HUES48 (cell line): ENCODE measurements at regions not wholly inside any gene's neighbourhood (a gene's known extent, or its start where the extent isn't known, plus 50 kb on each side); places are given as distances from the start of the nearest gene placed in this dataset.

Source experiments
- H3K27ac ChIP-seq: one replicate; pipeline ENCODE4 v1.7.0; 2013; ENCODE audit warnings: low read depth, low read length, inconsistent platforms
- H3K27me3 ChIP-seq: 2 replicates; pipeline ENCODE4 v1.6.1; 2013; ENCODE audit warnings: mild to moderate bottlenecking, low read length; ENCODE audit not compliant: control insufficient read depth, insufficient read depth
- H3K36me3 ChIP-seq: 2 replicates; pipeline ENCODE4 v1.6.1; 2013; ENCODE audit warnings: low read length; ENCODE audit not compliant: control insufficient read depth, insufficient read depth
- H3K4me1 ChIP-seq: 2 replicates; pipeline ENCODE4 v1.6.1; 2013; ENCODE audit warnings: mild to moderate bottlenecking, low read length; ENCODE audit not compliant: control insufficient read depth, insufficient read depth
- H3K4me3 ChIP-seq: 2 replicates; pipeline ENCODE4 v1.5.1; 2013; ENCODE audit warnings: mild to moderate bottlenecking, low read depth, low read length
- H3K9ac ChIP-seq: 2 replicates; pipeline ENCODE4 v1.6.1; 2013; ENCODE audit warnings: mild to moderate bottlenecking, low read depth, low read length, moderate library complexity
- H3K9me3 ChIP-seq: 2 replicates; pipeline ENCODE4 v1.6.1; 2013; ENCODE audit warnings: low read length; ENCODE audit not compliant: control insufficient read depth, insufficient read depth

DNA sequence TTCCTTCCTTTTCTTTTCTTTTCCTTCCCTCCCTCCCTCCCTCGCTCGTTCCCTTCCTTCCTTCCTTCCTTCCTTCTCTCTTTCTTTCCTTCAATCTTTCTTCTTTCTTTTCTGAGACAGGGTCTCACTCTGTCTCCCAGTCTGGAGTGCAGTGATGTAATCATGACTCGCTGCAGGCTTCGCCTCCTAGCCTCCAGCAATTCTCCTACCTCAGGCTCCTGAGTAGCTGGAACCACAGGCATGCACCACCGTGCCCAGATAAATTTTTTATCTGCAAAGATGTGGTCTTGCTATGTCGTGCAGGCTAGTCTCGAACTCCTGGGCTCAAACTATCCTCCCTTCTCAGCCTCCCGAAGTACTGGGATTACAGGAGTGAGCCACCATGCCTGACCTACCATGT, 81.4 kb downstream of the SPATA31C2 start:
- H3K4me3 ChIP-seq = no peak overlapping the region
- H3K36me3 ChIP-seq = no peaks in the 10 kb centered on the region
- H3K9ac ChIP-seq = no peak overlapping the region
- no peaks in the 10 kb centered on the region for H3K9me3 ChIP-seq
- no peaks in the 10 kb centered on the region for H3K4me1 ChIP-seq
- no peak overlapping the region for H3K27ac ChIP-seq
- no peaks in the 10 kb centered on the region for H3K27me3 ChIP-seq

DNA sequence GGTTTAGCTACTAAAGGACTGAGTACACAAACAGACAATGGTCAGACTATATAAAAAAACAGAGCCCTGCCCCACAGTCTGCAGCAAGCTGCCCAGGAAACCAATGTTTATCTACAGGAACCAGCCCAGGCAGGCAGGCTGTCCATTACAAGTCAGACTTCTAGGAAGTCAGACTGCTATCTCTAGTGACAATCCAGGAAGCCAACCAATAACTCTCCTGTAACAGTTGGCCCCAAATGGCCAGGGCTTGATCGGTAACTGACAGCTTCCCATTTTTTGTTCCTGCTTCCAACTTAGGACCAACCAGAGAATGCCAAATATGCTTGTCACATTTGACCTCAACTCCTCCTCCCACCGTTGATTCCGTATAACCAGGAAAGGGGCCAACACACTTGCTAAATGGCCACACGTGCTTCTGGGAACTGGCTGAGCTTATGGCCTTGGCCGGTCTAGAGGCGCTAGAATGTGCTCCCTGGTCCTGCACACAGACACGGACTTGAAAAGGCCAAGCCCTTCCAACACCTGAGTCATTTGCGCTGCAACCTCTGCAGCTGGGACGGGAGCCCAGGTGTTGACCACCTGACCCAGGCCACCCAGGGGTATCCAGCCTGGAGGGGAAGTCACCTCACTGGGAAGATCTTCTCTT, 79.6 kb upstream of the CDK20 start:
- Histone ChIP-seq H3K27ac (no peak overlapping the region), H3K27me3 (no peaks in the 10 kb centered on the region), H3K4me1 (peaks cover 7% of the 10 kb centered on the region; the same call in 1 of the 2 replicates), H3K9ac (no peak overlapping the region), H3K9me3 (no peaks in the 10 kb centered on the region), H3K4me3 (no peak overlapping the region), H3K36me3 (no peaks in the 10 kb centered on the region)

DNA sequence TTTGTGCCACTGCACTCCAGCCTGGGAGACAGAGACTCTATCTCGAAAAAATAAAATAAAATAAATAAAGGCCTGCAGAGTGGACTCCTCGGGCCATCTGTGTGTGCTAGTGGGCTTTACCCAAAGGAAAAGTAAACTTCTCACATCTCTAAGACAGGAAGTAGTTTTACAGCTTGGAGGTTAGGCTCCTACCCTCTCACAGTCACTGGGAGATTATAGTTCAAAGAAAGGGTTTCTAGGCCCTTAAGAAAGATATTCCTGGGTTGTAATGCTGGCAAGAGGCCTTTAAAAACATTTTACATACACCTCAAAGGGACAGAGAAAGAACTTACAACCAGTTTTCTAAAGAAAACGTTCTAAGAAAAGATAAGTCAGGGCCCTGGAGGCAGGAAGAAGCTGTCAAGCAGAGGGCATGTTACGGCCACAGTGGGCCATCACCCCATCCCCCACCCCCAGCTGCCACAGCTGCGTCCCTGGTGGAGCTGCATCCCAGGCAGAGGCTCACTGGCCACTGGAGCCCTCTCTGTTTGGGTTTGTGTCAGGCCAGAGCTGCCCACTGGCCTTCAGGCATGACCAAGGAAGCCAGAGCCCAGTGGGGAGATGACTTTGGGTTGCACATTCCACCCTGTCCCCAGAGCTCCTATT, 78.1 kb upstream of the CDK20 start:
- Histone ChIP-seq H3K36me3 (no peaks in the 10 kb centered on the region), H3K27me3 (no peaks in the 10 kb centered on the region), H3K9me3 (no peaks in the 10 kb centered on the region), H3K27ac (no peak overlapping the region), H3K9ac (no peak overlapping the region), H3K4me1 (peaks cover 7% of the 10 kb centered on the region; the same call in 1 of the 2 replicates), H3K4me3 (no peak overlapping the region)

DNA sequence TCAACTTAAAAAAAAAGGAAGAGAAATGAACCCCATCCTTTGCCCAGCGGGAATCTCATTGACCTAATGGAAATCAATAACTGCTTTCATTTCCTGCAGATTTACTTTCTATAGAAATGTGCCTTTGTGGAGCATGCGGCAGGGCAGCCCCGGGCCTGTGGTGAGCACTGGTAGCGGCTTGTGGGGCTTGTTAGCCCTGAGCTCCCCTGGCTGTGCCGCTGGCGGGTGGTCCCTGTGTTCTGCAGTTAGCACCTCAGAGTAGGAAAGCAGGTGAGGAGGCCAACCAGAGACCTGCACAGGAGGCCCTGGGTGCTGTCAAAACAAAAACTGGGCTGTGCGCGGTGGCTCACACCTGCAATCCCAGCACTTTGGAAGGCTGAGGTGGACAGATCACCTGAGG, 76.8 kb upstream of the CDK20 start:
- no peak overlapping the region for H3K27ac ChIP-seq
- H3K4me1 ChIP-seq = peaks cover 16% of the 10 kb centered on the region
- H3K4me3 ChIP-seq = no peak overlapping the region
- H3K27me3 ChIP-seq = no peaks in the 10 kb centered on the region
- no peak overlapping the region for H3K9ac ChIP-seq
- no peaks in the 10 kb centered on the region for H3K9me3 ChIP-seq
- H3K36me3 ChIP-seq = no peaks in the 10 kb centered on the region

DNA sequence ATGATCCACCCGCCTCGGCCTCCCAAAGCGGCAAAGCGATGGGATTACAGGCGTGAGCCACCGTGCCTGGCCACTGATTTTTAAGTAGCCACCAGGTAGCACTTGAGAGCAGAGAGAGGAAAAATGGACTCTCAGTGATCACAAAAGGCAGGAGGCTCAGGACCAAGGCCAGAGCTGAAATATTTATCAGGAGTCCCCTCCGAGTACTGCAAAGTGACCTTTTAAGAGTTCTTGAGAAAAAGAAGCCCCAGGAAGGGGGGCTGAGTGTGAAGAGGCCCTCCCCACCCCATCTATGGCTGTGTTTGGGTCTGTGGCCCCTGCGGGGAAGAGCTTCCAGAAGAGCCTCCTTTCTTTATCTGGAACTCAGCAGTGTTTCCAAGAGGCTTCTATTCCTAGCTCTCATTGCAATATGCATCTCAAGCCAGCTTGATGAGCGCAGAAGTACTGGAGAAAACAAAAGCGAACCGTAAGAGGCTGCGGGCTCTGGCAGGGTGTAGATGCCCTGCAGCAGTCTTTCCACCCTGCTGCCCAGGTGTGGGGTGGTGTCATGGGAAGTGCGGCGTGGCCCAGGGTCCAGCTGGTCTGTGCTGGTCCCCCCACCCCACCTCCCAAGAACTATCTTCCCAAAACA, 75.5 kb upstream of the CDK20 start:
- H3K27ac ChIP-seq = peak overlapping the region; percentile 14
- H3K4me1 ChIP-seq = peaks cover 20% of the 10 kb centered on the region
- H3K4me3 ChIP-seq = no peak overlapping the region
- no peaks in the 10 kb centered on the region for H3K36me3 ChIP-seq
- H3K27me3 ChIP-seq = no peaks in the 10 kb centered on the region
- H3K9ac ChIP-seq = no peak overlapping the region
- peaks cover 4% of the 10 kb centered on the region for H3K9me3 ChIP-seq

DNA sequence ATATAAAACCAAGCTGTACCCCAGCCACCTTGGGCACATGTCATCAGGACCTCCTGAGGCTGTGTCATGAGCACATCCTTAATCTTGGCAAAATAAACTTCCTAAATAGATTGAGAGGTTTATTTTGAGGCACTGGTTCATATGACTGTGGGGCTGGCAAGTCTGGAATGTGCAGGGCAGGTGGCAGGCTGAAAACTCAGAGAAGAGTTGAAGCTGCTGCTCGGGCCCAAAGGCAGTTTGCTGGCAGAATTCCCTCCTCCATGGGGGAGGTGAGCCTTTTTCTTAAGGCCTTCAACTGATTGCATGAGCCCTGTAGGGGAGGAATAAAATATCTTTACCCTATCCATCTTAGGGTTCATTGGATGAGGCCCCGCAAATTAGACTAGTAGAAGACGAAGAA, 72.2 kb upstream of the CDK20 start:
- Histone ChIP-seq H3K27me3 (no peaks in the 10 kb centered on the region), H3K4me3 (no peak overlapping the region), H3K9ac (no peak overlapping the region), H3K4me1 (peaks cover 20% of the 10 kb centered on the region), H3K27ac (peak overlapping the region; percentile 79), H3K36me3 (no peaks in the 10 kb centered on the region; the same call in 1 of the 2 replicates), H3K9me3 (peaks cover 19% of the 10 kb centered on the region)

DNA sequence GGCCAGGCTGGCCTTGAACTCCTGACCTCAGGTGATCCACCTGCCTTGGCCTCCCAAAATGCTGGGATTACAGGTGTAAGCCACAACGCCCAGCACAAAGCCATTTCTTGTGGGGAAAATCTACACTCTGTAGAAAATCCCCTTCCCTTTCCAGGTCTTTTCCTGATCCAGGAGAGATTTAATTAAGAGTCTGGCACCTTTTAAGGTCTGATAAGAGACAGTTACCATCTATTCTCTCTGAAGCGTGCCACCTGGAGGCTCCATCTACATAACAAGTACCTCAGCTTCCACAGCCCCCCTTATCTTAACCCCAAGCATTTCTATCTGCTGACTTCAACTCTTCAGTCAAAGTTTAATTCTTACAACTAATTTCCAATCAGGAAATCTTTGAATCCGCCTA, 71.4 kb upstream of the CDK20 start:
- Histone ChIP-seq H3K4me1 (peaks cover 20% of the 10 kb centered on the region), H3K9ac (no peak overlapping the region), H3K9me3 (peaks cover 19% of the 10 kb centered on the region), H3K36me3 (no peaks in the 10 kb centered on the region; the same call in 1 of the 2 replicates), H3K27me3 (no peaks in the 10 kb centered on the region), H3K27ac (peak overlapping the region; percentile 79), H3K4me3 (peak overlapping the region; percentile 4; the same call in 1 of the 2 replicates)

DNA sequence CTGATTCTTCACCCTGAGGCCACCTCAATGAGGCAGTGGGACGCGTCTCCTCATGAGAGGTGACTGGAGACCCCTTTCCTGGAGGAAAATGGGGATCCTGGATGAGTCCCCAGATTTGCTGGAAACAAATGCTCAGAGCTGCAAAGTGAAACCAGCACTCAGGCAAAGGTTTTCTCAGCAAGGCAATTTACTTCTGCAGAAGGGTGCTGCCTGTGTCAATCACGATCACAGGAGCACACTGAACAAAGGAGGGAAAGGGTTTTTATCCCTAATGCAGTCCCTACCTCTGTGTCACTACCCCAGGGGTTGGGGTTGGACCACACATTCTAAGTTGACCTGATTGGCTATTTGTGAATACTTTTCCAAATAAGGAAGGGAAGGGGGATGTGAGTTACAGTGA, 69.9 kb upstream of the CDK20 start:
- H3K9ac ChIP-seq = no peak overlapping the region
- no peak overlapping the region for H3K27ac ChIP-seq
- no peak overlapping the region for H3K4me3 ChIP-seq
- no peaks in the 10 kb centered on the region; the same call in 1 of the 2 replicates for H3K36me3 ChIP-seq
- H3K4me1 ChIP-seq = peaks cover 13% of the 10 kb centered on the region
- H3K27me3 ChIP-seq = no peaks in the 10 kb centered on the region
- peaks cover 19% of the 10 kb centered on the region for H3K9me3 ChIP-seq

DNA sequence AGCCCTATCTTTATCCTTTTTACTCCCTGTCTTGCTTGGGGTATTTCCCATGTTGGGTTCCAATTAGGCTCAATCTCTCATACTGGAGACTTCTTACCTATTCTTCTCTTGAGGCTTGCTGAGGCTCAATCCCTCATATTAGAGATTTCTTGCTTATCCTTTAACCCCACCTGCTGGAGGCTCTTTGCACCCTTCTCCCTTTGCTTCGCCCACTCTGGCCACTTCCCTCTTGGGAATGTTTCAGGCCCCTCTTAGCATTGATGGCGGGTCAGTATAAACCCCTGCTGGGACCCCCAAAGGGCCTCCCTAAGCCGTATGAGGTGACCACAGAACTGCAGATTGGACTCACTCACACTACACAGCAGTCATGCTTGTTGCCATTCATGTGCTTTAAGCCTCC, 69.3 kb upstream of the CDK20 start:
- Histone ChIP-seq H3K27ac (no peak overlapping the region), H3K4me1 (peaks cover 13% of the 10 kb centered on the region), H3K36me3 (no peaks in the 10 kb centered on the region; the same call in 1 of the 2 replicates), H3K9me3 (peaks cover 21% of the 10 kb centered on the region), H3K27me3 (no peaks in the 10 kb centered on the region), H3K9ac (no peak overlapping the region), H3K4me3 (no peak overlapping the region)

DNA sequence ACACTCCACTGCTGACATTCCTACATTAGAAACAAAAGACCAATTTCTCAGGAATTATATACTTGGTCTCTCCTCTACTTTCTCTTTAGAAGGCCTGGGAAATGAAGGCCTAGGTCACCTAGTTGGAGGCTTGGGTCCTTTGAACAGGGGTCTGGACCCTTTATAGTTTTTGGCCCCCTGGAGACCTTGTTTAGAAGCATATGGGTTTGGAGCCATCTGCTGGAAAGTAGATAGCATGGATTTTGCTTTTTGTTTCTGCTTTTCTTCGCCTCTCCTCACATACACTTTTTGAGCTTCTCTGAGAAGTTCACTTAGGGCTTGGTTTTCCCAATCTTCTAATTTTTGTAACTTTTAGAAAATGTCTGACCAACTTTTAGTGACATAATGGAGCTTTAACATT, 67.1 kb upstream of the CDK20 start:
- no peak overlapping the region for H3K9ac ChIP-seq
- peaks cover 38% of the 10 kb centered on the region for H3K9me3 ChIP-seq
- no peak overlapping the region for H3K27ac ChIP-seq
- no peak overlapping the region for H3K4me3 ChIP-seq
- no peaks in the 10 kb centered on the region for H3K27me3 ChIP-seq
- peaks cover 7% of the 10 kb centered on the region for H3K4me1 ChIP-seq
- H3K36me3 ChIP-seq = no peaks in the 10 kb centered on the region; the same call in 1 of the 2 replicates

DNA sequence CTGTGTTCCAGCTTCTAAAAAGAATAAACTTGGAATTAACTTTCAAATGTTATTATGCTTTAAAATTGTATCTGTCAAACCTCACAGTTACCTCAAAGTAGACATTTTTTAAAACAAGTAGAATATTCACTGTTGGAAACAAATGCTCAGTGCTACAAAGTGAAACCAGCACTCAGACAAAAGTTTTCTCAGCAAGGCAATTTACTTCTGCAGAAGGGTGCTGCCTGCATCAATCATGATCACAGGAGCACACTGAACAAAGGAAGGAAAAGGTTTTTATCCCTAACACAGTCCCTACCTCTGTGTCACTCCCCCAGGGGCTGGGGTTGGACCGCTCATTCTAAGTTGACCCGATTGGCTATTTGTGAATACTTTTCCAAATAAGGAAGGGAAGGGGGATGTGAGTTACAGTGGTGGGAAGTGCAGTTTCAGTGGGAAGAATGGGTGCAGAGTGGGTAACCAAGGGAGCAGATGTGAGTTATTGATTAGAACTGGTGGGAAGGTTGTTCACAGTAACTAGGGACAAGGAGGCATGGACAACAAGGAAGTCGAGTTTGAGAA, 63.0 kb upstream of the CDK20 start:
- H3K27ac ChIP-seq = no peak overlapping the region
- no peaks in the 10 kb centered on the region for H3K4me1 ChIP-seq
- no peaks in the 10 kb centered on the region for H3K36me3 ChIP-seq
- peaks cover 19% of the 10 kb centered on the region for H3K9me3 ChIP-seq
- H3K4me3 ChIP-seq = no peak overlapping the region
- H3K9ac ChIP-seq = no peak overlapping the region
- no peaks in the 10 kb centered on the region for H3K27me3 ChIP-seq
